GM21447 (cell line): ENCODE measurements at regions not wholly inside any gene's neighbourhood (a gene's known extent, or its start where the extent isn't known, plus 50 kb on each side); places are given as distances from the start of the nearest gene placed in this dataset.

Experiments used
- ATAC-seq: cut with Tn5 transposase; IDR thresholded peaks from one replicate; pipeline ENCODE4 v1.9.1; 2021; ENCODE audit not compliant: unreplicated experiment

GRCh38 chr12:60308366-60308991, 712.6 kb downstream of the SLC16A7 start:
- no peak for ATAC-seq

- ATAC-seq, result no peak
Measured at GRCh38 chr12:60311940-60312339, 716.1 kb downstream of the SLC16A7 start.

GRCh38 chr12:60317361-60317760, 721.5 kb downstream of the SLC16A7 start:
- ATAC-seq, result no peak

GRCh38 chr12:60324746-60325145, 728.9 kb downstream of the SLC16A7 start:
- no peak for ATAC-seq

GRCh38 chr12:60333461-60333860, 737.6 kb downstream of the SLC16A7 start:
- no peak for ATAC-seq

GRCh38 chr12:60335745-60336144, 739.9 kb downstream of the SLC16A7 start:
- ATAC-seq, result no peak

- ATAC-seq, result no peak
Measured at GRCh38 chr12:60337839-60338549, 742.2 kb downstream of the SLC16A7 start.

GRCh38 chr12:60345442-60345841, 749.6 kb downstream of the SLC16A7 start:
- ATAC-seq, result no peak

GRCh38 chr12:60349232-60349978, 753.6 kb downstream of the SLC16A7 start:
- ATAC-seq, result no peak

GRCh38 chr12:60387356-60387755, 791.5 kb downstream of the SLC16A7 start:
- ATAC-seq, result no peak

GRCh38 chr12:60391051-60391450, 795.2 kb downstream of the SLC16A7 start:
- no peak for ATAC-seq

- no peak for ATAC-seq
Measured at GRCh38 chr12:60391791-60392190, 796.0 kb downstream of the SLC16A7 start.

- ATAC-seq, result no peak
Measured at GRCh38 chr12:60393093-60393492, 797.3 kb downstream of the SLC16A7 start.

- ATAC-seq, result no peak
Measured at GRCh38 chr12:60394665-60395064, 798.8 kb downstream of the SLC16A7 start.

GRCh38 chr12:60398547-60398946, 802.7 kb downstream of the SLC16A7 start:
- no peak for ATAC-seq

- ATAC-seq, result no peak
Measured at GRCh38 chr12:60399064-60399463, 803.2 kb downstream of the SLC16A7 start.

GRCh38 chr12:60402996-60403395, 807.2 kb downstream of the SLC16A7 start:
- no peak for ATAC-seq

- no peak for ATAC-seq
Measured at GRCh38 chr12:60415351-60415750, 819.5 kb downstream of the SLC16A7 start.

- ATAC-seq, result no peak
Measured at GRCh38 chr12:60419986-60420385, 824.2 kb downstream of the SLC16A7 start.

- ATAC-seq, result no peak
Measured at GRCh38 chr12:60421741-60422140, 825.9 kb downstream of the SLC16A7 start.

- ATAC-seq, result no peak
Measured at GRCh38 chr12:60437297-60437696, 841.5 kb downstream of the SLC16A7 start.

GRCh38 chr12:60441577-60441976, 845.7 kb downstream of the SLC16A7 start:
- ATAC-seq, result no peak
